ENCODE measurements at regions not wholly inside any gene's neighbourhood (a gene's known extent, or its start where the extent isn't known, plus 50 kb on each side); places are given as distances from the start of the nearest gene placed in this dataset.

GRCh38 chr7:121503730-121504129 lies 107.6 kb upstream of the FAM3C start:
- TF ChIP-seq CTCF (IDR thresholded peaks at IDR 0.05): no peak
- no peak for TF ChIP-seq EZH2phosphoT487 (IDR thresholded peaks at IDR 0.05)
- TF ChIP-seq EZH2 (IDR thresholded peaks at IDR 0.05): no peak

Measured in neural progenitor cell (in vitro differentiated cells).